ENCODE measurements at regions not wholly inside any gene's neighbourhood (a gene's known extent, or its start where the extent isn't known, plus 50 kb on each side); places are given as distances from the start of the nearest gene placed in this dataset.

- peaks cover 0 to 3% of the 10 kb centered on the region in 2 donors for H3K9me3 ChIP-seq (ENCODE audit: control insufficient read depth in 2 of 2, insufficient read depth in 1 of 2, low read length in 1 of 2)
- DNase-seq (ENCODE audit: low read depth in 6 of 9, low spot score in 9 of 9) = peak in 1 of 9 donors; percentile 9
- no peaks in the 10 kb centered on the region for H3K36me3 ChIP-seq (ENCODE audit: control insufficient read depth in 2 of 2, insufficient read depth in 2 of 2, low read length in 1 of 2)
- no peak overlapping the region for H3K27ac ChIP-seq (ENCODE audit: low read depth in 1 of 2, low read length in 1 of 2)
- H3K27me3 ChIP-seq (ENCODE audit: control insufficient read depth in 2 of 2, insufficient read depth in 1 of 2, low read length in 1 of 2) = no peaks in the 10 kb centered on the region
- H3K4me3 ChIP-seq (ENCODE audit: low read length in 2 of 2) = no peak overlapping the region
- H3K4me1 ChIP-seq (ENCODE audit: control insufficient read depth in 2 of 2, insufficient read depth in 2 of 2, low read length in 2 of 2) = no peaks in the 10 kb centered on the region
- WGBS = 96% methylated on average over 3 of the region's 3 CpGs
Observed at GRCh38 chr4:100681289-100681688, 163.5 kb upstream of the EMCN start.

DNA sequence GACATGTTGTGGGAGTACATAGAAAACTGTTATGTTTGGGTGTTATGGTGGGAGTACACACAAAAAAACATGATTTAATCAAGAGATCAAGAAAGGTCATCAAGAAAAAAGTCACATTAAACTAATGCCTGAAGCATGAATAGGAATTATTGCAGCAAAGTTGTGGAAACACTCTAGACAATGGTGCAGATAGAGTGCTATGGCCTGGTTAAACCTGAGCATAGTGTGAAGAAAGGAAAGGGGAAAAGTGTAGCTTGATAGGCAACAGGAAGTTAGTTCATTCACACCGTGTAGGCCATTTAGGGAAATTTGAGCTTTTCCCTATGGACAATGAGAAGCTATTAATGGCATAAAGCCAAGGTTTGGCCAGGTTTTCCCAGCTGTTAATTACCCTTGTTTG lies 162.1 kb upstream of the EMCN start:
- Histone ChIP-seq H3K27me3 (ENCODE audit: control insufficient read depth in 2 of 2, insufficient read depth in 1 of 2, low read length in 1 of 2) (no peaks in the 10 kb centered on the region), H3K4me1 (ENCODE audit: control insufficient read depth in 2 of 2, insufficient read depth in 2 of 2, low read length in 2 of 2) (no peaks in the 10 kb centered on the region), H3K36me3 (ENCODE audit: control insufficient read depth in 2 of 2, insufficient read depth in 2 of 2, low read length in 1 of 2) (no peaks in the 10 kb centered on the region), H3K4me3 (ENCODE audit: low read length in 2 of 2) (no peak overlapping the region), H3K27ac (ENCODE audit: low read depth in 1 of 2, low read length in 1 of 2) (no peak overlapping the region), H3K9me3 (ENCODE audit: control insufficient read depth in 2 of 2, insufficient read depth in 1 of 2, low read length in 1 of 2) (peaks cover 0 to 3% of the 10 kb centered on the region in 2 donors)
- WGBS = 91% methylated on average over 1 of the region's 1 CpG
- peak in 1 of 9 donors; percentile 5 for DNase-seq (ENCODE audit: low read depth in 6 of 9, low spot score in 9 of 9)

GRCh38 chr4:100674976-100675375 lies 157.2 kb upstream of the EMCN start:
- WGBS = 98% methylated on average over 3 of the region's 3 CpGs
- Histone ChIP-seq H3K27ac (ENCODE audit: low read depth in 1 of 2, low read length in 1 of 2) (no peak overlapping the region), H3K9me3 (ENCODE audit: control insufficient read depth in 2 of 2, insufficient read depth in 1 of 2, low read length in 1 of 2) (no peaks in the 10 kb centered on the region), H3K36me3 (ENCODE audit: control insufficient read depth in 2 of 2, insufficient read depth in 2 of 2, low read length in 1 of 2) (no peaks in the 10 kb centered on the region), H3K4me3 (ENCODE audit: low read length in 2 of 2) (no peak overlapping the region), H3K27me3 (ENCODE audit: control insufficient read depth in 2 of 2, insufficient read depth in 1 of 2, low read length in 1 of 2) (no peaks in the 10 kb centered on the region), H3K4me1 (ENCODE audit: control insufficient read depth in 2 of 2, insufficient read depth in 2 of 2, low read length in 2 of 2) (no peaks in the 10 kb centered on the region)
- DNase-seq (ENCODE audit: low read depth in 6 of 9, low spot score in 9 of 9) = no peak

- H3K36me3 ChIP-seq (ENCODE audit: control insufficient read depth in 2 of 2, insufficient read depth in 2 of 2, low read length in 1 of 2) = no peaks in the 10 kb centered on the region
- H3K27me3 ChIP-seq (ENCODE audit: control insufficient read depth in 2 of 2, insufficient read depth in 1 of 2, low read length in 1 of 2) = no peaks in the 10 kb centered on the region
- no peak for DNase-seq (ENCODE audit: low read depth in 6 of 9, low spot score in 9 of 9)
- H3K27ac ChIP-seq (ENCODE audit: low read depth in 1 of 2, low read length in 1 of 2) = no peak overlapping the region
- no peaks in the 10 kb centered on the region for H3K4me1 ChIP-seq (ENCODE audit: control insufficient read depth in 2 of 2, insufficient read depth in 2 of 2, low read length in 2 of 2)
- H3K4me3 ChIP-seq (ENCODE audit: low read length in 2 of 2) = no peak overlapping the region
- H3K9me3 ChIP-seq (ENCODE audit: control insufficient read depth in 2 of 2, insufficient read depth in 1 of 2, low read length in 1 of 2) = no peaks in the 10 kb centered on the region
Observed at GRCh38 chr4:100657187-100657586, 139.4 kb upstream of the EMCN start.

DNA sequence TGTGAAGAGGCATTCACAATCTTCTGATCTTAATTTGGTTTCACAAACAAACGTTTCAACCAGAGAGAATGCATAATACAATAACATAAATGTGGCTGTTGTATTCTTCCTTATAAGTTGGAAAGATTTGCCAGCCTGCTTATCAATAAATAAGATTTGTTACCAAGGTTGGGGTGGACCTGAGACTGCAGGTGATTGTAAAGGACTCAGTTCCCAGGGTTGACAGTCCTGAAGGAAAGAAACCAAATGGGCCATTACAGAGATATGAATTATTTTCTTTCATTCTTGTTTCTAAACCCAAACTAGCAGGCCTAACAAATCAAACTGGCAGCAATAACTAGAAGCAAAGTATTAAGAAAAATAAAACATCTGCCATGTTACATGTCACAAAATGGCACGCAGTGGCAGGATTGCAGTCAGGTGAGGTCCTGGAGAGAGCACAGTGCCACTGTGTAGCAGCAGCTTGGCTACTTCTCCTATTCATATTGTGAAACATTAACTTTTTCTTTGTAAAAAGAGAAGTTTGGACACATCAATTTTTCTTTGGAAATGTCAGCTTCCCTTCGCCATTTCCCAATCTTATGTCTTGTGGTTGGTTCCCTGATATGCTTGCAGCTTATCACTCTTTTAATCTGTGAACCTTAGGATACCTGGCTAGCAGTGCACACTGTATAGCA lies 133.8 kb upstream of the EMCN start:
- no peak overlapping the region for H3K27ac ChIP-seq (ENCODE audit: low read depth in 1 of 2, low read length in 1 of 2)
- no peak for DNase-seq (ENCODE audit: low read depth in 6 of 9, low spot score in 9 of 9)
- H3K36me3 ChIP-seq (ENCODE audit: control insufficient read depth in 2 of 2, insufficient read depth in 2 of 2, low read length in 1 of 2) = no peaks in the 10 kb centered on the region
- no peak overlapping the region for H3K4me3 ChIP-seq (ENCODE audit: low read length in 2 of 2)
- no peaks in the 10 kb centered on the region for H3K9me3 ChIP-seq (ENCODE audit: control insufficient read depth in 2 of 2, insufficient read depth in 1 of 2, low read length in 1 of 2)
- no peaks in the 10 kb centered on the region for H3K27me3 ChIP-seq (ENCODE audit: control insufficient read depth in 2 of 2, insufficient read depth in 1 of 2, low read length in 1 of 2)
- WGBS = 86% methylated on average over 3 of the region's 3 CpGs
- no peaks in the 10 kb centered on the region for H3K4me1 ChIP-seq (ENCODE audit: control insufficient read depth in 2 of 2, insufficient read depth in 2 of 2, low read length in 2 of 2)

DNA sequence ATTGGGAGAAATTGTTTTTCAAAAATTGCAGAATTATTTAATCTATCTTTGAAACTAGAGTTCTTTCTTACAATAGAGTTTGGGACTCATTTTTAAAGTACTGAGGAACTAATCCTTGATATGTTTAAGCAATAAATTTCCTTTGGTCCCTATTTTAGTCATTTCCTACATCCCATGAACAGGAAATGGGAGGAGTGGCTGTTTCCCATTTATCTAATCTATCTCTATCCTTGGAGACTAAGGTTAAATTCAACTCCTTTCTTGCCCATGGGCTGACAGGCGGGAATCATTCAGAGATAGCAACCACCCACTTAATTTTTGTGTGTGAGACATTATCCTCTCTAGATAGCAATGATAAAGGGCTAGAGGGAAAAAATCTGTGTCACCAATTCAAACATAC lies 131.6 kb upstream of the EMCN start:
- Histone ChIP-seq H3K27ac (ENCODE audit: low read depth in 1 of 2, low read length in 1 of 2) (no peak overlapping the region), H3K36me3 (ENCODE audit: control insufficient read depth in 2 of 2, insufficient read depth in 2 of 2, low read length in 1 of 2) (no peaks in the 10 kb centered on the region), H3K9me3 (ENCODE audit: control insufficient read depth in 2 of 2, insufficient read depth in 1 of 2, low read length in 1 of 2) (no peaks in the 10 kb centered on the region), H3K4me3 (ENCODE audit: low read length in 2 of 2) (no peak overlapping the region), H3K27me3 (ENCODE audit: control insufficient read depth in 2 of 2, insufficient read depth in 1 of 2, low read length in 1 of 2) (no peaks in the 10 kb centered on the region), H3K4me1 (ENCODE audit: control insufficient read depth in 2 of 2, insufficient read depth in 2 of 2, low read length in 2 of 2) (no peaks in the 10 kb centered on the region)
- no peak for DNase-seq (ENCODE audit: low read depth in 6 of 9, low spot score in 9 of 9)
- WGBS = 95% methylated on average over 1 of the region's 1 CpG

- no peaks in the 10 kb centered on the region for H3K4me1 ChIP-seq (ENCODE audit: control insufficient read depth in 2 of 2, insufficient read depth in 2 of 2, low read length in 2 of 2)
- no peak for DNase-seq (ENCODE audit: low read depth in 6 of 9, low spot score in 9 of 9)
- no peak overlapping the region for H3K27ac ChIP-seq (ENCODE audit: low read depth in 1 of 2, low read length in 1 of 2)
- no peaks in the 10 kb centered on the region for H3K9me3 ChIP-seq (ENCODE audit: control insufficient read depth in 2 of 2, insufficient read depth in 1 of 2, low read length in 1 of 2)
- no peak overlapping the region for H3K4me3 ChIP-seq (ENCODE audit: low read length in 2 of 2)
- no peaks in the 10 kb centered on the region for H3K27me3 ChIP-seq (ENCODE audit: control insufficient read depth in 2 of 2, insufficient read depth in 1 of 2, low read length in 1 of 2)
- WGBS = 98% methylated on average over 3 of the region's 3 CpGs
- no peaks in the 10 kb centered on the region for H3K36me3 ChIP-seq (ENCODE audit: control insufficient read depth in 2 of 2, insufficient read depth in 2 of 2, low read length in 1 of 2)
Observed at GRCh38 chr4:100644150-100644549, 126.3 kb upstream of the EMCN start.

GRCh38 chr4:100641336-100641735 lies 123.5 kb upstream of the EMCN start:
- Histone ChIP-seq H3K4me1 (ENCODE audit: control insufficient read depth in 2 of 2, insufficient read depth in 2 of 2, low read length in 2 of 2) (no peaks in the 10 kb centered on the region), H3K9me3 (ENCODE audit: control insufficient read depth in 2 of 2, insufficient read depth in 1 of 2, low read length in 1 of 2) (no peaks in the 10 kb centered on the region), H3K27ac (ENCODE audit: low read depth in 1 of 2, low read length in 1 of 2) (no peak overlapping the region), H3K27me3 (ENCODE audit: control insufficient read depth in 2 of 2, insufficient read depth in 1 of 2, low read length in 1 of 2) (no peaks in the 10 kb centered on the region), H3K36me3 (ENCODE audit: control insufficient read depth in 2 of 2, insufficient read depth in 2 of 2, low read length in 1 of 2) (no peaks in the 10 kb centered on the region), H3K4me3 (ENCODE audit: low read length in 2 of 2) (no peak overlapping the region)
- no peak for DNase-seq (ENCODE audit: low read depth in 6 of 9, low spot score in 9 of 9)

DNA sequence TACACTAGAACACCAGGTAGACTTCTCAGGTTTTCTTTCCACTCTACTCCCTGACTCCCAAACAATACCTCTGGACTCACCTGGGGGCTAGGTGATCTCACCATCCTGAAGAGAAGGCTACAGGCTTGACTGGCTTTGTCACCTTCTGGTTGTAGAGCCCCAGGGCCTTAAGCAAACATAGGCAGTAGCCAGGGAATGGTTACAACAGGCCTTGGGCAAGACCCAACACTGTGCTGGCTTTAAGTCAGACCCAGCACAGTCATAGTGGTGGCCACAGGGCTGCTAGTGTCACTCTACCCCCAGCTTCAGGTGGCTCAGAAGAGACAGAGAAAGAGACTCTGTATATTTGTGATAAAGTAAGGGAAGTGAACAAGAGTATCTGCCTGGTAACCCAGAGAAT lies 118.1 kb upstream of the EMCN start:
- H3K27me3 ChIP-seq (ENCODE audit: control insufficient read depth in 2 of 2, insufficient read depth in 1 of 2, low read length in 1 of 2) = no peaks in the 10 kb centered on the region
- H3K4me3 ChIP-seq (ENCODE audit: low read length in 2 of 2) = no peak overlapping the region
- H3K4me1 ChIP-seq (ENCODE audit: control insufficient read depth in 2 of 2, insufficient read depth in 2 of 2, low read length in 2 of 2) = no peaks in the 10 kb centered on the region
- H3K9me3 ChIP-seq (ENCODE audit: control insufficient read depth in 2 of 2, insufficient read depth in 1 of 2, low read length in 1 of 2) = no peaks in the 10 kb centered on the region
- H3K36me3 ChIP-seq (ENCODE audit: control insufficient read depth in 2 of 2, insufficient read depth in 2 of 2, low read length in 1 of 2) = no peaks in the 10 kb centered on the region
- H3K27ac ChIP-seq (ENCODE audit: low read depth in 1 of 2, low read length in 1 of 2) = no peak overlapping the region
- no peak for DNase-seq (ENCODE audit: low read depth in 6 of 9, low spot score in 9 of 9)

DNA sequence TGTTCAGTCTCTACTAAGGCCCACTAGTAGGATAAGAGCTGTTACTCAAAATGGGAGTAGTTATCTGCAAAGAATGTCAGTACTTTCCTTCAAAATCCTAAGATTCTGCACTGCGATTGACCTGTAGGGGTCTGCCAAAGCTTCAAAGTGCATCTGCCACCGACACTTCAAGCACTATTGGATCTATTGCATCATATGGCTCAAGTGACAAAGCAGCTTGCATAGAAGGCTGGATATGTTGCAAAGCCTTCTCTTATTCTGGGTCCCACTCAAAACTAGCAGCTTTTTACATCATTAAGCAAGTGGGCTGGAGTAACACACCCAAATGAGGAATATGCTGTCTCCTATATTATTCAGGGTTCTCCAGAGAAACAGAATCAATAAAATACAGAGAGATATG lies 115.4 kb upstream of the EMCN start:
- no peak for DNase-seq (ENCODE audit: low read depth in 6 of 9, low spot score in 9 of 9)
- Histone ChIP-seq H3K4me1 (ENCODE audit: control insufficient read depth in 2 of 2, insufficient read depth in 2 of 2, low read length in 2 of 2) (no peaks in the 10 kb centered on the region), H3K4me3 (ENCODE audit: low read length in 2 of 2) (no peak overlapping the region), H3K27ac (ENCODE audit: low read depth in 1 of 2, low read length in 1 of 2) (no peak overlapping the region), H3K9me3 (ENCODE audit: control insufficient read depth in 2 of 2, insufficient read depth in 1 of 2, low read length in 1 of 2) (no peaks in the 10 kb centered on the region), H3K27me3 (ENCODE audit: control insufficient read depth in 2 of 2, insufficient read depth in 1 of 2, low read length in 1 of 2) (no peaks in the 10 kb centered on the region), H3K36me3 (ENCODE audit: control insufficient read depth in 2 of 2, insufficient read depth in 2 of 2, low read length in 1 of 2) (no peaks in the 10 kb centered on the region)
- 96% methylated on average over 2 of the region's 2 CpGs for WGBS
